Liver (tissue), 8 donors: ENCODE measurements at regions not wholly inside any gene's neighbourhood (a gene's known extent, or its start where the extent isn't known, plus 50 kb on each side); places are given as distances from the start of the nearest gene placed in this dataset.

Source experiments
- DNase-seq: peaks from one replicate; pipeline ENCODE4 v3.0.0-alpha.2; 2017; ENCODE audit warnings: low spot score
- H3K27ac ChIP-seq, 2 donors: one replicate each; pipeline ENCODE4 v1.7.0; 2013; ENCODE audit warnings: inconsistent platforms in 2 of 2, low read length in 2 of 2, control low read depth in 1 of 2, low read depth in 1 of 2, mild to moderate bottlenecking in 1 of 2
- H3K27me3 ChIP-seq, 4 donors: one replicate each; pipeline versions ENCODE4 v1.6.1 to v1.7.0; 2013; ENCODE audit warnings: low read length in 3 of 4, inconsistent platforms in 1 of 4, mild to moderate bottlenecking in 1 of 4, moderate library complexity in 1 of 4; ENCODE audit not compliant: control insufficient read depth in 4 of 4, insufficient read depth in 4 of 4
- H3K36me3 ChIP-seq, 4 donors: one replicate each; pipeline versions ENCODE4 v1.6.1 to v1.7.0; 2013; ENCODE audit warnings: low read length in 3 of 4, mild to moderate bottlenecking in 3 of 4, low read depth in 1 of 4, moderate library complexity in 1 of 4; ENCODE audit not compliant: control insufficient read depth in 4 of 4, insufficient read depth in 3 of 4
- H3K4me1 ChIP-seq, 4 donors: one replicate each; pipeline versions ENCODE4 v1.6.1 to v1.7.0; 2013; ENCODE audit warnings: low read length in 3 of 4, mild to moderate bottlenecking in 3 of 4, moderate library complexity in 1 of 4; ENCODE audit not compliant: control insufficient read depth in 4 of 4, insufficient read depth in 4 of 4
- H3K4me3 ChIP-seq, 3 donors: one replicate each; pipeline versions ENCODE4 v1.6.1 to v1.7.0; 2013; ENCODE audit warnings: low read length in 3 of 3, control low read depth in 1 of 3, low read depth in 1 of 3, mild to moderate bottlenecking in 1 of 3
- H3K9ac ChIP-seq, 2 donors: one replicate each; pipeline ENCODE4 v1.7.0; 2013; ENCODE audit warnings: low read length in 2 of 2, mild to moderate bottlenecking in 2 of 2, moderate library complexity in 2 of 2, control low read depth in 1 of 2, low read depth in 1 of 2
- H3K9me3 ChIP-seq, 4 donors: one replicate each; pipeline versions ENCODE4 v1.6.1 to v1.7.0; 2013; ENCODE audit warnings: low read length in 3 of 4; ENCODE audit not compliant: control insufficient read depth in 4 of 4
- EGR1 ChIP-seq, 2 donors: IDR thresholded peaks; 2 replicates each; pipeline ENCODE4 v1.6.1; 2016 to 2018; ENCODE audit warnings: antibody characterized with exemption in 2 of 2, low read depth in 2 of 2
- FOXA1 ChIP-seq: IDR thresholded peaks from 2 replicates; pipeline ENCODE4 v1.6.1; 2016; ENCODE audit warnings: antibody characterized with exemption
- GABPA ChIP-seq, 2 donors: IDR thresholded peaks in 1 of 2; conservative IDR thresholded peaks in 1 of 2; 2 replicates each; pipeline ENCODE4 v1.6.1; 2016; ENCODE audit warnings: antibody characterized with exemption in 2 of 2, mild to moderate bottlenecking in 1 of 2, moderate library complexity in 1 of 2
- HNF4G ChIP-seq: IDR thresholded peaks from 2 replicates; pipeline ENCODE4 v1.6.1; 2016; ENCODE audit warnings: antibody characterized with exemption
- NR2F2 ChIP-seq: IDR thresholded peaks from 2 replicates; pipeline ENCODE4 v1.6.1; 2016; ENCODE audit warnings: antibody characterized with exemption
- RAD21 ChIP-seq, 2 donors: IDR thresholded peaks; 2 replicates each; pipeline ENCODE4 v1.6.1; 2016; ENCODE audit warnings: antibody characterized with exemption in 2 of 2, mild to moderate bottlenecking in 2 of 2
- RXRA ChIP-seq, 2 donors: IDR thresholded peaks; 2 replicates each; pipeline ENCODE4 v1.6.1; 2017 to 2018; ENCODE audit warnings: antibody characterized with exemption in 2 of 2, mild to moderate bottlenecking in 1 of 2
- SP1 ChIP-seq: IDR thresholded peaks from 2 replicates; pipeline ENCODE4 v1.6.1; 2018; ENCODE audit warnings: antibody characterized with exemption, mild to moderate bottlenecking
- TAF1 ChIP-seq: conservative IDR thresholded peaks from 2 replicates; pipeline ENCODE4 v1.6.1; 2016; ENCODE audit warnings: antibody characterized with exemption, mild to moderate bottlenecking
- YY1 ChIP-seq: IDR thresholded peaks from 2 replicates; pipeline ENCODE4 v1.6.1; 2016; ENCODE audit warnings: antibody characterized with exemption, mild to moderate bottlenecking
- WGBS: extraction: QIAGEN DNeasy Blood & Tissue Kit; methylation state at CpG from one replicate; pipeline ENCODE4 v1.1.7; 2013; 5-methylcytosine and 5-hydroxymethylcytosine counted together
- TF ChIP-seq, protein P1 (sequence below): IDR thresholded peaks from 2 replicates; pipeline ENCODE4 v1.6.1; 2016; ENCODE audit warnings: antibody characterized with exemption
- TF ChIP-seq, protein P2 (sequence below): IDR thresholded peaks from 2 replicates; pipeline ENCODE4 v1.6.1; 2016; ENCODE audit warnings: antibody characterized with exemption, mild to moderate bottlenecking
- TF ChIP-seq, protein P3 (sequence below): fragments of 150-350 bp; IDR thresholded peaks from 2 replicates; pipeline ENCODE4 v1.5.1; 2017; ENCODE audit warnings: improper control_type of control experiment, low read depth, low read length; ENCODE audit not compliant: missing input control
- donor health status: healthy.
- donor health status: healthy.
- donor health status: healthy.
- donor health status: healthy.
- donor health status: healthy.

DNA sequence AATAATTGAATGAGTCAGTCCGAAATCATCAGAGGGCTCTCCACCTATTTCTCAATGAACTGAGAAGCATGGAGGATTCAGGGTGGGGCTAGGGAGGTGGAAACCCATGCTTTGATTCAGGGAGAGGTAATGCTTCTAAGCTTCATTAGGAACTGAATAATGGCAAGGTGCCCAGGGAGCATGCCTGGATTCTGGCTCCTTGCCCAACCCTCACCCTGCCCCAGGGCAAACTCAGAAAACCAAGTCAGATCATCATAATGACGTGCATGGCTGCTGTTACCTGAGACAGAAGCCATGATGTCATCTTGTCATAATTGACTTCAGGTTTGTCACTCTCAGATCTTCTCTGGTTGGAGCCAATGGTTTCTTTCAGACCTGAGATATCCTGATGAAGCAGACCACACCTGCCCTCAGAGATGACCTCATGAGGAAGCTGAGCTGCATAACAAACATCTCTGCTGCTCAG is 199.6 kb downstream of the SYK start:
- Histone ChIP-seq H3K9me3 (no peaks in the 10 kb centered on the region), H3K4me3 (no peak overlapping the region), H3K27me3 (no peaks in the 10 kb centered on the region), H3K27ac (no peak overlapping the region), H3K36me3 (no peaks in the 10 kb centered on the region), H3K4me1 (peaks cover 7 to 12% (median 8%) of the 10 kb centered on the region in 4 donors), H3K9ac (no peak overlapping the region)
- TF ChIP-seq YY1 (peak; percentile 10), FOXA1 (no peak), GABPA (IDR thresholded peaks at IDR 0.05 in 1 of 2, conservative IDR thresholded peaks at IDR 0.05 in 1 of 2) (no peak)
- 76% methylated on average over 2 of the region's 2 CpGs for WGBS
- DNase-seq: no peak

DNA sequence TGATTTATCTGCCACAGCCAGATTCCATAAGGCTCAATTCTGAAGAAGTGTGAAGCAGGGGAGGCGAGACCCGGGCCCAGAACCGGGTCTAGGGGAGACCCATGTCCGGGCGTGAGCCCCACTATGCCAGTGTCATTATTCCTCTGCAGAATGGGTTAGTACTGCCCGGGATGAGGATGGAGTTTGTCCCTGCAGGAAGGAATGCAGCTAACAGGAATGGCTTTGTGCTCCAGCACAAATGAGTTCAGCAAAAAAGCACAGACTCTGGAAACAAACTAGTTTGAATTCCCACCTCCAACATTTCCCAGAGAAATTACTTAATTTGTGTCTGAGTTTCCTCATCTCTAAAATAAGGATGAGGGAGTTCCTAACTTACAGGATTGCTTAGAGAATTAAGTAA is 202.9 kb downstream of the SYK start:
- DNase-seq: no peak
- Histone ChIP-seq H3K27ac (no peak overlapping the region), H3K9ac (no peak overlapping the region), H3K27me3 (no peaks in the 10 kb centered on the region), H3K4me1 (peaks cover under 1 to 10% (median 5%) of the 10 kb centered on the region in 4 donors), H3K36me3 (no peaks in the 10 kb centered on the region), H3K4me3 (no peak overlapping the region), H3K9me3 (no peaks in the 10 kb centered on the region)
- no peak for TF ChIP-seq EGR1 (IDR thresholded peaks at IDR 0.05; ENCODE audit: low read depth in 2 of 2)
- TF ChIP-seq, protein P1, sequence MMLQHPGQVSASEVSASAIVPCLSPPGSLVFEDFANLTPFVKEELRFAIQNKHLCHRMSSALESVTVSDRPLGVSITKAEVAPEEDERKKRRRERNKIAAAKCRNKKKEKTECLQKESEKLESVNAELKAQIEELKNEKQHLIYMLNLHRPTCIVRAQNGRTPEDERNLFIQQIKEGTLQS: no peak
- TF ChIP-seq NR2F2: no peak
- no peak for TF ChIP-seq SP1
- TF ChIP-seq GABPA (IDR thresholded peaks at IDR 0.05 in 1 of 2, conservative IDR thresholded peaks at IDR 0.05 in 1 of 2): no peak
- no peak for TF ChIP-seq TAF1
- TF ChIP-seq RXRA (IDR thresholded peaks at IDR 0.05): no peak
- TF ChIP-seq, protein P2, sequence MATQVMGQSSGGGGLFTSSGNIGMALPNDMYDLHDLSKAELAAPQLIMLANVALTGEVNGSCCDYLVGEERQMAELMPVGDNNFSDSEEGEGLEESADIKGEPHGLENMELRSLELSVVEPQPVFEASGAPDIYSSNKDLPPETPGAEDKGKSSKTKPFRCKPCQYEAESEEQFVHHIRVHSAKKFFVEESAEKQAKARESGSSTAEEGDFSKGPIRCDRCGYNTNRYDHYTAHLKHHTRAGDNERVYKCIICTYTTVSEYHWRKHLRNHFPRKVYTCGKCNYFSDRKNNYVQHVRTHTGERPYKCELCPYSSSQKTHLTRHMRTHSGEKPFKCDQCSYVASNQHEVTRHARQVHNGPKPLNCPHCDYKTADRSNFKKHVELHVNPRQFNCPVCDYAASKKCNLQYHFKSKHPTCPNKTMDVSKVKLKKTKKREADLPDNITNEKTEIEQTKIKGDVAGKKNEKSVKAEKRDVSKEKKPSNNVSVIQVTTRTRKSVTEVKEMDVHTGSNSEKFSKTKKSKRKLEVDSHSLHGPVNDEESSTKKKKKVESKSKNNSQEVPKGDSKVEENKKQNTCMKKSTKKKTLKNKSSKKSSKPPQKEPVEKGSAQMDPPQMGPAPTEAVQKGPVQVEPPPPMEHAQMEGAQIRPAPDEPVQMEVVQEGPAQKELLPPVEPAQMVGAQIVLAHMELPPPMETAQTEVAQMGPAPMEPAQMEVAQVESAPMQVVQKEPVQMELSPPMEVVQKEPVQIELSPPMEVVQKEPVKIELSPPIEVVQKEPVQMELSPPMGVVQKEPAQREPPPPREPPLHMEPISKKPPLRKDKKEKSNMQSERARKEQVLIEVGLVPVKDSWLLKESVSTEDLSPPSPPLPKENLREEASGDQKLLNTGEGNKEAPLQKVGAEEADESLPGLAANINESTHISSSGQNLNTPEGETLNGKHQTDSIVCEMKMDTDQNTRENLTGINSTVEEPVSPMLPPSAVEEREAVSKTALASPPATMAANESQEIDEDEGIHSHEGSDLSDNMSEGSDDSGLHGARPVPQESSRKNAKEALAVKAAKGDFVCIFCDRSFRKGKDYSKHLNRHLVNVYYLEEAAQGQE: no peak
- WGBS: 87% methylated on average over 6 of the region's 6 CpGs

DNA sequence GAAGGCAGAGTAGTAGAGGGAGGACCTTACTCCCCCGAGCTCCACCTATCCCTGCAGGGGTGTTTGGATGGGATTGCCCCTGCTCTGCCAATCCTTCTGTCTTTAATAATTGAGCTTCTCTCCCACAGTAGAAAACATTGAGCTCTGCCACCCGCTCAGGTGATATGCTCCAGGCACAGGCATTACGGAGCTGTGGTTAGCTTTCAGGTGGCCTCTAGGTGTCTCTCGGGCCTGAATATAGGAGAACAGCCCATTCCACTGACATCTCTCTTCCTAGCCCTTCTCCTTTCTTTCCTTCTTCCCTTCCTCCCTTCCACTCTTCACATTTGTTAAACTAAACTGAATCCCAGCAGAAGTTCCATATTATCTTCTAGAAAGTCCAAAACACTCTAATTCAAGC is 203.4 kb downstream of the SYK start:
- H3K27ac ChIP-seq: no peak overlapping the region
- DNase-seq: no peak

More for the DNA sequence above, 203.4 kb downstream of the SYK start:
- TF ChIP-seq, protein P3, sequence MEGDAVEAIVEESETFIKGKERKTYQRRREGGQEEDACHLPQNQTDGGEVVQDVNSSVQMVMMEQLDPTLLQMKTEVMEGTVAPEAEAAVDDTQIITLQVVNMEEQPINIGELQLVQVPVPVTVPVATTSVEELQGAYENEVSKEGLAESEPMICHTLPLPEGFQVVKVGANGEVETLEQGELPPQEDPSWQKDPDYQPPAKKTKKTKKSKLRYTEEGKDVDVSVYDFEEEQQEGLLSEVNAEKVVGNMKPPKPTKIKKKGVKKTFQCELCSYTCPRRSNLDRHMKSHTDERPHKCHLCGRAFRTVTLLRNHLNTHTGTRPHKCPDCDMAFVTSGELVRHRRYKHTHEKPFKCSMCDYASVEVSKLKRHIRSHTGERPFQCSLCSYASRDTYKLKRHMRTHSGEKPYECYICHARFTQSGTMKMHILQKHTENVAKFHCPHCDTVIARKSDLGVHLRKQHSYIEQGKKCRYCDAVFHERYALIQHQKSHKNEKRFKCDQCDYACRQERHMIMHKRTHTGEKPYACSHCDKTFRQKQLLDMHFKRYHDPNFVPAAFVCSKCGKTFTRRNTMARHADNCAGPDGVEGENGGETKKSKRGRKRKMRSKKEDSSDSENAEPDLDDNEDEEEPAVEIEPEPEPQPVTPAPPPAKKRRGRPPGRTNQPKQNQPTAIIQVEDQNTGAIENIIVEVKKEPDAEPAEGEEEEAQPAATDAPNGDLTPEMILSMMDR: no peak
- TF ChIP-seq RAD21 (IDR thresholded peaks at IDR 0.05) (no peak), HNF4G (no peak)
- TF ChIP-seq, protein P1: no peak
- no peaks in the 10 kb centered on the region for H3K27me3 ChIP-seq
- no peak overlapping the region for H3K4me3 ChIP-seq
- H3K9me3 ChIP-seq: no peaks in the 10 kb centered on the region
- 92% methylated on average over 4 of the region's 4 CpGs for WGBS
- H3K9ac ChIP-seq: no peak overlapping the region
- no peaks in the 10 kb centered on the region for H3K36me3 ChIP-seq
- H3K4me1 ChIP-seq: peaks cover 0 to 5% (median under 1%) of the 10 kb centered on the region in 4 donors
